ENCODE measurements at regions not wholly inside any gene's neighbourhood (a gene's known extent, or its start where the extent isn't known, plus 50 kb on each side); places are given as distances from the start of the nearest gene placed in this dataset.

DNA sequence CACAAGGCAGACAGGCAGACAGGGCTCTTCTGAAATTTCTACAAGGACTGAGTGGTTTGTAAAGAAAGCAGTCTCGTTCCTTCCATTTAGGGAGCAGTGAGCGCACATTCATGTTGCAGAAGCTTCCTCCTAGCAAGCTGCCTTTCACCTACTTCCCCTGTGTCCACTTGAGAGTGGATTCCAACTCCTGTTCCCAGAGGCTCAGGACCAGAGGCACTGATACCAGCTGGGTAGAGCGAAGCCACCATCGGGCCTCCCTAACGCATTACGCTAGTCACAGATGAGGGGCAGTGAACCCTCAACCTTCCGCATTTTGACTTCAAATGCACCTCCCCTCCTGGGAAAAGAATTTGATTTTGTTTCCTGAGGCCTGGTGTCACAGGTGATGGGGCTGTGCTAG, 215.8 kb downstream of the SIPA1L2 start:
- TF ChIP-seq, protein P1, sequence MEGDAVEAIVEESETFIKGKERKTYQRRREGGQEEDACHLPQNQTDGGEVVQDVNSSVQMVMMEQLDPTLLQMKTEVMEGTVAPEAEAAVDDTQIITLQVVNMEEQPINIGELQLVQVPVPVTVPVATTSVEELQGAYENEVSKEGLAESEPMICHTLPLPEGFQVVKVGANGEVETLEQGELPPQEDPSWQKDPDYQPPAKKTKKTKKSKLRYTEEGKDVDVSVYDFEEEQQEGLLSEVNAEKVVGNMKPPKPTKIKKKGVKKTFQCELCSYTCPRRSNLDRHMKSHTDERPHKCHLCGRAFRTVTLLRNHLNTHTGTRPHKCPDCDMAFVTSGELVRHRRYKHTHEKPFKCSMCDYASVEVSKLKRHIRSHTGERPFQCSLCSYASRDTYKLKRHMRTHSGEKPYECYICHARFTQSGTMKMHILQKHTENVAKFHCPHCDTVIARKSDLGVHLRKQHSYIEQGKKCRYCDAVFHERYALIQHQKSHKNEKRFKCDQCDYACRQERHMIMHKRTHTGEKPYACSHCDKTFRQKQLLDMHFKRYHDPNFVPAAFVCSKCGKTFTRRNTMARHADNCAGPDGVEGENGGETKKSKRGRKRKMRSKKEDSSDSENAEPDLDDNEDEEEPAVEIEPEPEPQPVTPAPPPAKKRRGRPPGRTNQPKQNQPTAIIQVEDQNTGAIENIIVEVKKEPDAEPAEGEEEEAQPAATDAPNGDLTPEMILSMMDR (IDR thresholded peaks at IDR 0.05; ENCODE audit: insufficient read depth, low read depth, low read length) = no peak
- ChIA-PET POLR2A (no interaction called here), CTCF (no interaction called here)
- H3K4me3 ChIP-seq (ENCODE audit: low read depth, low read length) = no peak overlapping the region
- no peaks in the 10 kb centered on the region for H3K36me3 ChIP-seq (ENCODE audit: control insufficient read depth, insufficient read depth, low read length)
- no peak for DNase-seq (ENCODE audit: low read depth)
- no peaks in the 10 kb centered on the region for H3K27me3 ChIP-seq (ENCODE audit: control insufficient read depth, insufficient read depth, low read length)

DNA sequence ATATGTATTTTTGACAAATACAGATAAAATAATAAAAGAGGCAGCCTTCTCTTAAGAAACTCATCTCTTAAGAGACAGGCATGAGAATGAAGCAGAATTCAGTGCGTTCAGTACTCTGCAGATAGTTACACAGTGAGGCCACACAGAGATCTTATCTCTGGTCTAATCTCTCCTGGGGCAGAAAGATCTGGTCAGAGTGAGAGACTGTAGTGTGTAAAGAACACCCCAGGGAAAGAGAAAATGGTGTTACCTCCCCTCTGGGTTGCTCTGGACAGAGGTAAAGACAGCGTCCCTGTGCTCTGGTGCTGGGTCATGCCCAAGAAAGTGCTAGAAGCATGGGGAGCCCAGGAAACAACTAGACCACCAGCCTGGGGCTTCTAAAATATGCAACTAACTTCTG, 216.3 kb downstream of the SIPA1L2 start:
- TF ChIP-seq, protein P1 (IDR thresholded peaks at IDR 0.05; ENCODE audit: insufficient read depth, low read depth, low read length) = no peak
- ChIA-PET POLR2A (no interaction called here), CTCF (no interaction called here)

DNA sequence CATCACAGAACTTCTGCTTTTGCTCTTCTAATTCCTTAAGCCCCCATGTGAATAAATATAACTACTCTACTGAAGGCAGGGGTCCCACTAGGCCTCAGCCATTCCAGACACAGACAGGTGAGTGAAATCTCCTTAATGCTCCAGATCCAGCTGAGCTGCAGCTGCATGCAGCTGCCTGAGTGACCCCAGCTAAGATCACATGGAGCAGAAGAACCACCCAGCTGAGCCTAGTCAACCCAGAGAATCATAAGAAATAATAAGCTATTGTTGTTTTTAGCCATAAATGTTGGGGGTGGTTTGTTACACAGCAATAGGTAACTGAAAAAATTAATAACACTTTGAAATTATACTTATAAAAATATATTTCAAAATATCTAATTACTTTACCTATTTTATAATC, 220.3 kb downstream of the SIPA1L2 start:
- no peak for DNase-seq (ENCODE audit: low read depth)
- H3K36me3 ChIP-seq (ENCODE audit: control insufficient read depth, insufficient read depth, low read length) = no peaks in the 10 kb centered on the region
- ChIA-PET POLR2A (no interaction called here), CTCF (no interaction called here)
- no peak overlapping the region for H3K4me3 ChIP-seq (ENCODE audit: low read depth, low read length)
- TF ChIP-seq, protein P1 (IDR thresholded peaks at IDR 0.05; ENCODE audit: insufficient read depth, low read depth, low read length) = no peak
- no peaks in the 10 kb centered on the region for H3K27me3 ChIP-seq (ENCODE audit: control insufficient read depth, insufficient read depth, low read length)

More for the DNA sequence above, 216.3 kb downstream of the SIPA1L2 start:
- no peaks in the 10 kb centered on the region for H3K36me3 ChIP-seq (ENCODE audit: control insufficient read depth, insufficient read depth, low read length)
- H3K27me3 ChIP-seq (ENCODE audit: control insufficient read depth, insufficient read depth, low read length) = no peaks in the 10 kb centered on the region
- no peak for DNase-seq (ENCODE audit: low read depth)
- no peak overlapping the region for H3K4me3 ChIP-seq (ENCODE audit: low read depth, low read length)

DNA sequence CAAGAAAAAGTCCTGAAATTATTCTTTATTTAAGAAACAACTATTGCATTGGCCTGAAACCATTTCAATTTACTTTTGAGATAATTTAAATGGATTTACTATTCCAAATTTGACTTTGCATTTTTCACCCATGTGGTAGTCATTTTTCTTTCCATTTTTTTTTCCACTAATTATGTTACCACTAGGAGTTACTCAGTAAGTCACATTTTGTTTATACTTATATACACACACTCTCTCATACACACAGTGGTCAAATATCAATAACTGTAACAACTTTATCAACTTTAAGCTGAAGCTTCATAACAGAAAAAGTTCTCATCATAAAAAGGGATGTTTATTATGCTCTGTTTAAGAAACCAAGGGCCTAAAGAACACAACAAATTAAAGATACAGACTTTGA, 222.8 kb downstream of the SIPA1L2 start:
- ChIA-PET CTCF (no interaction called here), POLR2A (no interaction called here)
- no peak for DNase-seq (ENCODE audit: low read depth)
- no peaks in the 10 kb centered on the region for H3K36me3 ChIP-seq (ENCODE audit: control insufficient read depth, insufficient read depth, low read length)
- TF ChIP-seq, protein P1 (IDR thresholded peaks at IDR 0.05; ENCODE audit: insufficient read depth, low read depth, low read length) = no peak
- H3K4me3 ChIP-seq (ENCODE audit: low read depth, low read length) = no peak overlapping the region
- no peaks in the 10 kb centered on the region for H3K27me3 ChIP-seq (ENCODE audit: control insufficient read depth, insufficient read depth, low read length)

DNA sequence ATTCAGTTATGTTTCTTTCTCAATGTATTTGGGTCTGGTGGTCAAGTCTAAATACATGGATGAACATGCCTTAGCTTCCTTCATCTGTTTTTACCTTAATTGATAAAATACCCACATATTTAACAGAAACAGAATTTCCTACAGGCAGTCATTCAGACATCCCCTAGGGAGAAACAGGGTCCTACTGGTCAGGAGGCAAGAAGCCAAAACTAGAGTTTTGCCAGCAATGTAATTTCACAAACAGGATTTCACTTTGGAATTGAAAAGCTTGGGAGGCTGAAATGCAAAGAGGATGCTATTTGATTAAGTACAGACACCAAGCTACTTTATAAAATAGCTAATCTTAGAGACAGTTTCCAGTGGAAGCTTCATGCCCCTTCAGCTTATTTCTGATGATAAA, 224.2 kb downstream of the SIPA1L2 start:
- H3K27me3 ChIP-seq (ENCODE audit: control insufficient read depth, insufficient read depth, low read length) = no peaks in the 10 kb centered on the region
- no peaks in the 10 kb centered on the region for H3K36me3 ChIP-seq (ENCODE audit: control insufficient read depth, insufficient read depth, low read length)
- H3K4me3 ChIP-seq (ENCODE audit: low read depth, low read length) = no peak overlapping the region
- TF ChIP-seq, protein P1 (IDR thresholded peaks at IDR 0.05; ENCODE audit: insufficient read depth, low read depth, low read length) = no peak
- CTCF ChIA-PET = interaction anchor here (0.5 kb wide), 1 partner anchor 329 kb away, joined by 3 read pairs; no protein-coding TSS in a partner anchor
- POLR2A ChIA-PET = no interaction called here
- DNase-seq (ENCODE audit: low read depth) = no peak
